GM12872 (cell line): ENCODE measurements at regions not wholly inside any gene's neighbourhood (a gene's known extent, or its start where the extent isn't known, plus 50 kb on each side); places are given as distances from the start of the nearest gene placed in this dataset.

Source experiments
- TF ChIP-seq, protein P1 (sequence below): IDR thresholded peaks from 3 replicates; pipeline ENCODE4 v1.5.1; 2011; ENCODE audit warnings: low read depth, mild to moderate bottlenecking, low read length, moderate library complexity; ENCODE audit not compliant: insufficient read depth

GRCh38 chr3:63042833-63043232 is 167.6 kb upstream of the CADPS start:
- TF ChIP-seq, protein P1, sequence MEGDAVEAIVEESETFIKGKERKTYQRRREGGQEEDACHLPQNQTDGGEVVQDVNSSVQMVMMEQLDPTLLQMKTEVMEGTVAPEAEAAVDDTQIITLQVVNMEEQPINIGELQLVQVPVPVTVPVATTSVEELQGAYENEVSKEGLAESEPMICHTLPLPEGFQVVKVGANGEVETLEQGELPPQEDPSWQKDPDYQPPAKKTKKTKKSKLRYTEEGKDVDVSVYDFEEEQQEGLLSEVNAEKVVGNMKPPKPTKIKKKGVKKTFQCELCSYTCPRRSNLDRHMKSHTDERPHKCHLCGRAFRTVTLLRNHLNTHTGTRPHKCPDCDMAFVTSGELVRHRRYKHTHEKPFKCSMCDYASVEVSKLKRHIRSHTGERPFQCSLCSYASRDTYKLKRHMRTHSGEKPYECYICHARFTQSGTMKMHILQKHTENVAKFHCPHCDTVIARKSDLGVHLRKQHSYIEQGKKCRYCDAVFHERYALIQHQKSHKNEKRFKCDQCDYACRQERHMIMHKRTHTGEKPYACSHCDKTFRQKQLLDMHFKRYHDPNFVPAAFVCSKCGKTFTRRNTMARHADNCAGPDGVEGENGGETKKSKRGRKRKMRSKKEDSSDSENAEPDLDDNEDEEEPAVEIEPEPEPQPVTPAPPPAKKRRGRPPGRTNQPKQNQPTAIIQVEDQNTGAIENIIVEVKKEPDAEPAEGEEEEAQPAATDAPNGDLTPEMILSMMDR, result no peak

DNA sequence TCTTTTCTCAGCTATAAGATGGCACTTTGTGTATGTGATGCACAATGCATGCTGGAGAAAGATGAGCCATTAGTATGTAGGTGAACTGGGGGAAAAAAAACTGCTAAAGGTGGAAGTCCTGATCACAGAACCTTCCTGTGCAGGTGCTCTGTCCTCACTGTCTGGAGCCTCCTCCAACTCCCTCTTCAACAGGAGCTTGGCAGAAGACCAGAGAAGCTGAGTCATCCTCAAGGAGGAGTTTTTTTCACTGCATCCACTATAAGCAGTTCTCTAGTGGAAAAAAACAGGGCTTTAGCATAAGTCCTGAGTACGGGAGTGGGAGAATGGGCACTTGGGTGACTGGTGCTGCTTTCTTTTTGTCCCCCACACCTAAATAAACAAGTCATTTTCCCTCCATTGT is 168.4 kb upstream of the CADPS start:
- TF ChIP-seq, protein P1, result no peak

DNA sequence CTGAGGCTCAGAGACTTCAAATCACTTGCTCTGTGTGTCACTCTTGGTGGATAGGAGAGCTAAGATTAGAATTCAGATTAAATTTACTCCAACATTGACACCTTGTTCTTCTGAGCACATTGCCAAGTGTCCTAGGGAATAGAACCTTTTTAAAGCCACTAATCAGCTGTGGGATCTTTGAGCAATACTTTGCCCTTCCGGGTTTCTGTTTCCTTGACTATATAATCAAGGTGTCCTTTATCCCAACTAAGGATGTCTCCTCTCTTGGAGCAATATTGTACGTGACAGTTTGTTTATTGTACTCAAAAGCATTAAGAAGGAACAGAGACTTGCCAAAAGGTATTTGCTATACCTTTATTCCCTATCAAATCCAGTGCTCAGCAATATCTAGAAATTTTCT is 170.9 kb upstream of the CADPS start:
- TF ChIP-seq, protein P1, result no peak

- TF ChIP-seq, protein P1, result no peak
Observed at GRCh38 chr3:63046580-63046979, 171.4 kb upstream of the CADPS start.

DNA sequence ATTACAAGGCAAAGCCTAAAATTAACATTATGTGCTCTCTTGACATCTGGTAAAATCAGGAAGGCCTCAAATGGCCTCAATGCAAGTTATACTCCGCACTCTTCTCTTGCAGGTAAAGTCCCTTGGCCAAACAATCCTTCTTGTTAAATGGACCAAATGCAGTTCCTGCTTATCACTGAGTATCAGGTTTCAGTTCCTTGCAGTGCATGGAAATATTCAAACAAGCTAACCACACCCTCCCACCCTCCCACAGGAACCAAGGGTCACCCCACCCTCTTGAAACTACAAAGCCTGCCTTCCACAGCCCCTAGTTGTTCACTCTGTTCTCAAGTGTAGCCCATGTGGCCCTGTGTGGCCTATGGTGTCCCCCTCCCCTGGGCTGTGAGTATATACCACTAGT is 171.9 kb upstream of the CADPS start:
- TF ChIP-seq, protein P1, result no peak

DNA sequence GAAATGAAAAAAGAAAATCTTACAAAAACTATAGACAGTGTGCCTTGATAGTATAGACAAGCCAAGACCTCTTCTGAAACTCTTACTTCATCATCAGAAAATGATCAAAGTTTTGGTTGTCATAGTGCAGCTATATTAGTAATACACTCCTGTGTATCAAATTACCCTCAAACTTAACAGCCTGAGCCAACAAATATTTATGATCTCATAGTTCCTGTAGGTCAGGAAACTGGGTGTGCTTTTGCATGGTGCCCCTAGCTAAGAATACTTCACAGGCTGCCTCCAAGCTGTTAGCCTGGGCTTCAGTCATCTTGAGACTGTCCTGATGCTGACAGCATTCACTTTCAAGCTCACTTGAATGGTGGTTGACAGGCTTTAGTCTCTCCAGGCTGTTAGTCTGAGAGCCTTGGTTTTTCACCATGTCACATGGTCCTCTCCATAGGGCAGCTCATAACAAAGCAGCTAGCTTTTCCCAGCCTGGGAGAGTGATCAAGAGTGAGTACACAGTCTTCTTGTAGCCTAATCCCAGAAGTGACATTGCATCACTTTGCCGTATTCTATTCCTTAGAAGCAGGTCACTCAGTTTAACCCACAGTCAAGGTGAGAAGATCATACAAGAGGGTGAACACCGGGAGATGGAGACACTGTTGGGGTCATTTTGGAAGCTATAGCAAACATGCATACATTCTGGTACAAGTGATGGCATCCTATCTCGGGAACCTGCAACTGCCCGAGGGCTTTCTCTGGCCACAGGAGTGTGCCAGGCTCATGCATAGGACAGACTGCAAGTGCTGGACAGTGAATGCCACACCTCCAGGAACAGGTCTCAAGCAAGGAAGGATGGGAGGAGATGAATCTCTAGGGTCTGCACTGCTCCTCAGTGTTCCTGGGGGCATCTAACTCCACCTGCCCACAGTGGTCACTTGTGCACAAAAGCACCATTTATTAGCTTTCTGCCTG is 173.4 kb upstream of the CADPS start:
- TF ChIP-seq, protein P1, result no peak

DNA sequence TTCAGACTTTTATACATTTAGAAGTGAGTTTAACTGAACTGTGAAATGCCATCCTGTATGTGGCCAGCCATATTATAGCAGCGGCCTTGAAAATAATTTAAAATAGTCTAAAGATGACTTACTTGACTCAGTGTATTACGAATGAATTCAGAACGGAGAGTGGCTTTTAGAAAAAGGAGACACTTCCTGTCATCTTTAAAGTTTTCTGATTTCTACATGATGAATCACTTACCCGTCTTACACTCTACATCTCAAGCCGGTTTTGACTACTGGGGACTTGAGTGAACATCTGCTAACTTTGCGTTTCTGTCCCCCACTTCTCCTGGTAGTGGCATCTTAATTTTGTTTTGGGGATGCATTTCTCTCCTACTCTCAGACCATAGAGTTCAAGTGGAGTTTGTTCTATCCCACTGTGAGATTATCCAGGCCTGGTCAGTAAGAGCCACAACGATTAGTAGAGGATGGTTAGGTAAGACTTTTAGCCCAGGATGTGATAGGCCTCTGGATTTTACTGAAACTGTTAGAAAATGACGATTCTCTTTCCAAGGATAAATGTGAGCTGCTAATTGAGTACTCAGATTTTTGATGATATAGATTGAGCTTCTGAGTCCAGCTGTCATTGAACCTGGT is 175.4 kb upstream of the CADPS start:
- TF ChIP-seq, protein P1, result no peak
